NCI-H128 (cell line): ENCODE measurements at regions not wholly inside any gene's neighbourhood (a gene's known extent, or its start where the extent isn't known, plus 50 kb on each side); places are given as distances from the start of the nearest gene placed in this dataset.
A peak's percentile ranks its signal among the peaks of the same experiment; 100 is the strongest.

Source experiments
- DNase-seq: peaks from one replicate; lab custom pipeline; 2025; ENCODE audit not compliant: unreplicated experiment; lab: John Stamatoyannopoulos, UW

DNA sequence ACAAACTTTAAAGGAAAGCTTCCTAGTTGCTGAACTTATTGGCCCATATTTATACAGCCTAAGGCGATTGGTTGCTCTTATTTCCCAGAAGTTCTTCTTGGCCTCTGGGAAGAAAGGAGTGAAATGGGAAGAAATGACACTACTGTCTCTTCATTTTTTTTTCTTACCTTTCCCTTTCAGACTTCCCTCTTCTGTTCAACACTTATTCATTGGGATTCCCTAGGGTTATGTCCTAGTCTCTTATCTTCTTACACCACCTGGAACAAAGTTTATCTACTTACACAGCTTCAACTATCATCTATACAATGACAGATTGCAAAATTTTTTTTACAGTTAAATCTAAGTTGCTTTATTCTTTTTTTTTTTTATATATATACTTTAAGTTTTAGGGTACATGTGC lies 68.0 kb downstream of the SNX12 start:
- DNase-seq = no peak

GRCh38 chrX:70998411-70999027 lies 67.6 kb upstream of the SLC7A3 start:
- peak; percentile 9 for DNase-seq

GRCh38 chrX:70995338-70995737 lies 64.4 kb upstream of the SLC7A3 start:
- no peak for DNase-seq

- no peak for DNase-seq
These were observed 57.5 kb upstream of the SLC7A3 start for GRCh38 chrX:70988425-70988824.
